Medulla oblongata (tissue), 1 donor: ENCODE measurements at regions not wholly inside any gene's neighbourhood (a gene's known extent, or its start where the extent isn't known, plus 50 kb on each side); places are given as distances from the start of the nearest gene placed in this dataset.

Experiments used
- DNase-seq: peaks from one replicate; pipeline ENCODE4 v3.0.0-alpha.2; 2015; ENCODE audit errors: extremely low spot score

GRCh38 chr10:133006202-133006601 is 63.8 kb upstream of the CFAP46 start:
- no peak for DNase-seq

- no peak for DNase-seq
Observed at GRCh38 chr10:133004478-133004877, 62.1 kb upstream of the CFAP46 start.

DNA sequence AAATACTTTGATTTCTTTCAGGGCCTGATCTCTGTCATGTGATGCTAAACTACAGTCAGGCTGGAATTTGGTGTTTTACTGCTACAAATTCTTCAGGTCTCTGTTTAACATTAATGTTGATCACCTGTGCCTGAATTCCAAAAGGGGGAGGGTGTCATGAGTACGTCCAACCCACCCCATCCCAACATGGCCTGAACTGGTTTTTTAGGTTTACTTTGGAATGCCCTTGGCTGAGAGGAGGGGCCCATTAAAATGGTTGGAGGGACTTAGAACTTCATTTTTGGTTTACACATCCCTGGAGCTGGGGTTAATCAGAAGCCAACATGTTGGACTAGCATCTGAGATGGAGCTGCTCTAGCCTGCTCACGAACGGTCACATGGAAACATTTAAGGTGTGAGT is 60.8 kb upstream of the CFAP46 start:
- DNase-seq: no peak

GRCh38 chr10:133002685-133003084 is 60.3 kb upstream of the CFAP46 start:
- no peak for DNase-seq

- no peak for DNase-seq
Observed at GRCh38 chr10:133001114-133001513, 58.7 kb upstream of the CFAP46 start.

DNA sequence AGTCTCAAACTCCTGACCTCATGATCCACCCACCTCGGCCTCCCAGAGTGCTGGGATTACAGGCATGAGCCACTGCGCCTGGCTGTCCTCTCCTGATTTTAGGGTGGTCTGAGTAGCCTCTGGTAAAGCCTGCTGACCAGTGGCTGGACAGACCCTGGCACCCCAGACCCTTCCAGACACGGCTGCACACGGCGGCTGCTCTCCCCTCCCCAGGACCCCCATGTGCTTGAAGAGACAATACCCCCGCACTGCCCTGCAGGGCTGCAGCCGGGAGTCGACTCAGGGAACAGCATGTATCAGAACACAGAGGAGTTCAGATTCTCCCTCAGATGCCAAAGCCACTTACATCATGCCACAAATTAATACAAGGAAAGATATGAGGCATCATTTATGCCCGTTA is 58.3 kb upstream of the CFAP46 start:
- no peak for DNase-seq

- DNase-seq: no peak
Observed at GRCh38 chr10:132997517-132998265, 55.3 kb upstream of the CFAP46 start.

DNA sequence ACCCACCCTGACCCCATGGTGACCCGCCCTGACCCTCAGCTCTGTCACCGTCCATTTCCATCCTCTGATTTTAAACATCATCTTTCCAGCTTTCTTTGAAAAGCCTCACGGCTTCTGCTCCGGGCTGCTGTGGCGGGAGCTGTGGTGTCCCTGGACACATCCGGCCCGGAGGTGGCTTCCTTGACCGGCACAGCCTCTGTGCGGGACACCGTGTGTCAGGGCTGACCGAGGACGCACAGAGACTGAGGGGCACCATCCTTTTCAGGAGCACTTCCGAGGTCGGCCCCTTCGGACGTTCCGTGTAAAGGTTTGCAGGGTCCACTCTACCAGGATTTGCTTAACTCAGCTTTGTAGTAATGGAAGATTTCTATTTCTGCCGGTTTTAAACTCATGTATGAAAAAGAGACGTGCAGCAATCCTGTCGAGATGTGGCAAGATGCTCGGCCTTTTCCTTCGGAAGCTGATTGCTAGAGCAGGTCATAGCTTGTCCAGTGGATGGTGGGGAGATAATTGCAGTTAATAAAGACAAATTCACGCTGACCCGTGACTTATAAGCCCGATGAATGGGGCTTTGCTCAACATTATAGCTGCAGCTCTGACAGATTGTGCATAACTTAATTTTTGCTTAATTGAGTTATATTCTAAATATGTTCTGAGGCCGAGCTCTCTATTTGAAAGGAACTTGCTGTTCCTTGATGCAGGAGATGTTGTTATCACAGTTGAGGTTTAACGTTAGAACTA is 54.4 kb upstream of the CFAP46 start:
- no peak for DNase-seq

- DNase-seq: no peak
Observed at GRCh38 chr10:132995909-132996602, 53.7 kb upstream of the CFAP46 start.

GRCh38 chr10:132994811-132995210 is 52.4 kb upstream of the CFAP46 start:
- DNase-seq: no peak

DNA sequence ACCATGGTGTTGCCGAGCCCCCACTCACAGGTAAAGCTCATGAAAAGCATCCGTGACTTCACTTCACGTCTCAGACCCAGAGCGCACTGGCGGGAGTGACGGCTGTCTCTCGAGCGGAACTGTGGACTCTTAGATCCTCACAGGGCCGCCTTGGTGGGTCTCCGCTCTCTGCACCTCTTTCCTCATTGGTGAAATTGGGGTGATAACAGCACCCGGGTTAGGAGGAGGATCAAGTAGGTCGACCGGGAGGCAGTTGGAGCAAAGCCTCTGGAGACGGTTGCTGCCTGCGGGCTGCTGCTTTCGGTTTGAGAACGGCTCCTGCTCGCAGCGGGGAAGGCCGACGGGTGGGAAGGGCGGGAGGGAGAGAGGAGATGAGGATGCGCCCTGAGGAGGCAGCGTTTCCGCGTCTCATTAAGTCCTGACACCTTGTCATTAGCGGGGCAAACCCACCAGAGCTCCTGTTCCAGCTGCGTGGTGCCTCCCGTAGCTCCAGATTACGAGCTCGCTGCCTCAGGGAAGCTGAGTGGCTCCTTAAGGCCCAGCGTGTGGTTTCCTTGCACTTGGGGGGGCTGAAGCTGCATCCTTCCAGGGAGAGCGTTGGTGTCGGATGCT is 51.9 kb upstream of the CFAP46 start:
- no peak for DNase-seq

GRCh38 chr10:132993271-132994184 is 51.2 kb upstream of the CFAP46 start:
- DNase-seq: no peak

DNA sequence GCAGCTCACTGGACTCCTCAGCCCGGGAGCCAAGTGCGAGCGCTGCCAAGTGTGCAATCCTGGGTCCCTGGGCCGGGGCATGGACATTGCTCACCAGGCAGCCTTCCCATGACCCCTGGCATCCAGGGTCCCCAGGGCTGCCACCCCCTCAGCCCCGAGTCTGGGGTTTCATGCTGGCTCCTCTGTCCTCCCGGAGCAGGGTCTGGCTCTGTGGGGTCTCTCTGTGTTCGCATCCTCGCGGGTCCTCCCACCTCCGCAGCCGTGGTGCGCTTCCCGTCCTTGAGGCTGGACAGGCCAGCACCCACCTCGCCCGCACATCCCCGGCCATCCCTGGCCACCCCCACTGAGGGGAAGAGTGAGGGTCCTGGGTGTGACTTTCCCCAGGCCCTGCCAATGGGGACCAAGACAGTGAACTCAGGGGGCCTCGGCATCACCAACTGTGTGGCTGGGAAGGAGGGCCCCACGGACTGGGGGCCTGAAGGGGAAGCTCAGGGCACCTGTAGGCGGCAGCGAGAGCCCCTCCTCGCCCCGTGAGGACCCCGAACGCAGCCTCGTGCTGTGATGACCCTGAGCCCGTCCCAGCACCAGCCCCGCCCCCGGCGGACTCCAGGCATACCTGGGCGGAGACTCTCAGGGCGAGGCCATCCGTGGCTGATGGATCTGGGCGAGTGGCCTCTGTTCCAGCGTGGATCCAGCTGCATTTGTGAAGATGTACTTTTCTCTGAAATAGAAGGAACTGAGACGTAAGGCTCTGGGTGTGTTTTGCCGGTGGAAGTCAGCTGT is 50.3 kb upstream of the CFAP46 start:
- no peak for DNase-seq
